Panc1 (cell line): ENCODE measurements at regions not wholly inside any gene's neighbourhood (a gene's known extent, or its start where the extent isn't known, plus 50 kb on each side); places are given as distances from the start of the nearest gene placed in this dataset.

ENCODE experiments used
- ATAC-seq: fragments of 200-7000 bp; cut with Tn5 transposase; 2 replicates; pipeline ENCODE4 v1.9.1; 2020; ENCODE audit warnings: mild to moderate bottlenecking, moderate library complexity
- BruUV-seq: library from RNA; stranded (reverse); fragments of 400-500 nt; replicated peaks from 2 replicates; lab custom pipeline; 2021; lab: Mats Ljungman, UMichigan
- CTCF ChIA-PET: fragments of 300-600 bp; sonication (Branson Sonifier 250); formaldehyde crosslinking; loops from one replicate; lab custom pipeline; 2022; ENCODE audit warnings: antibody characterized with exemption; lab: Charles Lee
- POLR2A ChIA-PET: fragments of 300-600 bp; sonication (Branson Sonifier 250); formaldehyde crosslinking; loops from one replicate; lab custom pipeline; 2022; ENCODE audit warnings: antibody characterized with exemption; lab: Charles Lee
- DNase-seq: peaks from one replicate; pipeline ENCODE4 v3.0.0-alpha.2; 2010; ENCODE audit warnings: low read depth, low spot score
- H3K27ac ChIP-seq: 2 replicates; pipeline ENCODE4 v1.5.1; 2011; ENCODE audit warnings: mild to moderate bottlenecking, low read length, inconsistent platforms
- H3K27me3 ChIP-seq: fragments of 200-500 bp; sonication (Bioruptor generic); 2 replicates; pipeline ENCODE4 v1.6.0; 2014; ENCODE audit warnings: low read length, inconsistent platforms; ENCODE audit not compliant: control insufficient read depth, insufficient read depth
- H3K36me3 ChIP-seq: fragments of 200-500 bp; sonication (Bioruptor generic); 2 replicates; pipeline ENCODE4 v1.5.1; 2014; ENCODE audit warnings: inconsistent platforms, mild to moderate bottlenecking, low read length, moderate library complexity; ENCODE audit not compliant: control insufficient read depth, insufficient read depth
- H3K4me1 ChIP-seq: 2 replicates; pipeline ENCODE4 v1.5.1; 2011; ENCODE audit warnings: inconsistent platforms, mild to moderate bottlenecking, low read length, moderate library complexity; ENCODE audit not compliant: control insufficient read depth, insufficient read depth
- H3K4me3 ChIP-seq, 2 experiments: 2 replicates each; pipeline ENCODE4 v1.5.1; 2011 to 2012; ENCODE audit warnings: low read depth in 2 of 2, low read length in 2 of 2, mild to moderate bottlenecking in 2 of 2, inconsistent platforms in 1 of 2, moderate library complexity in 1 of 2
- H3K9me3 ChIP-seq: fragments of 200-500 bp; sonication (Bioruptor generic); 2 replicates; pipeline ENCODE4 v1.5.1; 2014; ENCODE audit warnings: low read depth, mild to moderate bottlenecking, inconsistent platforms, low read length, moderate library complexity; ENCODE audit not compliant: control insufficient read depth, insufficient read depth
- CTCF ChIP-seq: fragments of 450-650 bp; IDR thresholded peaks from 2 replicates; pipeline ENCODE4 v1.5.1; 2017; ENCODE audit warnings: mild to moderate bottlenecking
- POLR2AphosphoS5 ChIP-seq: IDR thresholded peaks from 2 replicates; pipeline ENCODE4 v1.6.1; 2012; ENCODE audit warnings: mild to moderate bottlenecking, low read depth, low read length, moderate library complexity
- SIN3A ChIP-seq: IDR thresholded peaks from 2 replicates; pipeline ENCODE4 v1.6.1; 2012; ENCODE audit warnings: low read depth, mild to moderate bottlenecking, low read length, moderate library complexity, borderline replicate concordance; ENCODE audit not compliant: insufficient read depth
- TCF7L2 ChIP-seq: IDR thresholded peaks from 2 replicates; pipeline ENCODE4 v1.6.1; 2011; ENCODE audit warnings: mild to moderate bottlenecking, low read depth, low read length, inconsistent platforms
- in situ Hi-C: cut with HindIII; loops from 2 replicates; pipeline ENCODE4 v1.10.0; 2016; ENCODE audit warnings: low sequenced_read_pairs, low pct_unique_long_range_greater_than_20kb
- intact Hi-C: fragments of 100-400 bp; cut with micrococcal nuclease; formaldehyde crosslinking; loops from one replicate; pipeline ENCODE4 v1.10.0; 2022; ENCODE audit not compliant: unreplicated experiment
- TF ChIP-seq, protein P1 (sequence below), 2 experiments: IDR thresholded peaks; 2 replicates each; pipeline ENCODE4 v1.6.1; 2011 to 2012; ENCODE audit warnings: low read depth in 2 of 2, control low read depth in 1 of 2, low read length in 1 of 2, mild to moderate bottlenecking in 1 of 2, moderate library complexity in 1 of 2; ENCODE audit not compliant: insufficient read depth in 1 of 2

DNA sequence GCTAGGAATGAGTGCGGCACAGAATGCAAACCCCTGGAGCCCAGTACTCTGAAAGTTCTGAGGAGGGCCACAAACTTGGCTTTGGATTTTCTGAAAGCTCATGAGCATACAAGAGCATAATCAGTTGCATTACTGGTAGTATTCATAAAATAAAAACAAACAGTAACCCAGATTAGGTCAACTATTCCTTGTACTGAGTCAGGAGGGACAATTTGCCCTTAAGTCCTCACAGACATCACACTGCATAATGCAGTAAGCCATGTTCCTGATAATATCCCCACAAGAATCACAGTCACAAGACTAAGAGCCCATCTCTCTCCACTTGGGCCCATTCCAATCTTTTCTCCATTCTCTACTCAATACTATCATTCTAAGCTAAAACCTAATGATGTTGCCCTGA lies 126.9 kb upstream of the NEIL3 start:
- Histone ChIP-seq H3K27me3 (no peaks in the 10 kb centered on the region), H3K4me3 (no peak overlapping the region), H3K36me3 (no peaks in the 10 kb centered on the region), H3K4me1 (no peaks in the 10 kb centered on the region), H3K27ac (no peak overlapping the region), H3K9me3 (no peaks in the 10 kb centered on the region)
- ChIA-PET POLR2A (no interaction called here), CTCF (no interaction called here)
- intact Hi-C loops (no loop called here), in situ Hi-C loops (no loop called here)
- TF ChIP-seq SIN3A (no peak), TCF7L2 (no peak), POLR2AphosphoS5 (no peak), CTCF (no peak)
- TF ChIP-seq, protein P1, sequence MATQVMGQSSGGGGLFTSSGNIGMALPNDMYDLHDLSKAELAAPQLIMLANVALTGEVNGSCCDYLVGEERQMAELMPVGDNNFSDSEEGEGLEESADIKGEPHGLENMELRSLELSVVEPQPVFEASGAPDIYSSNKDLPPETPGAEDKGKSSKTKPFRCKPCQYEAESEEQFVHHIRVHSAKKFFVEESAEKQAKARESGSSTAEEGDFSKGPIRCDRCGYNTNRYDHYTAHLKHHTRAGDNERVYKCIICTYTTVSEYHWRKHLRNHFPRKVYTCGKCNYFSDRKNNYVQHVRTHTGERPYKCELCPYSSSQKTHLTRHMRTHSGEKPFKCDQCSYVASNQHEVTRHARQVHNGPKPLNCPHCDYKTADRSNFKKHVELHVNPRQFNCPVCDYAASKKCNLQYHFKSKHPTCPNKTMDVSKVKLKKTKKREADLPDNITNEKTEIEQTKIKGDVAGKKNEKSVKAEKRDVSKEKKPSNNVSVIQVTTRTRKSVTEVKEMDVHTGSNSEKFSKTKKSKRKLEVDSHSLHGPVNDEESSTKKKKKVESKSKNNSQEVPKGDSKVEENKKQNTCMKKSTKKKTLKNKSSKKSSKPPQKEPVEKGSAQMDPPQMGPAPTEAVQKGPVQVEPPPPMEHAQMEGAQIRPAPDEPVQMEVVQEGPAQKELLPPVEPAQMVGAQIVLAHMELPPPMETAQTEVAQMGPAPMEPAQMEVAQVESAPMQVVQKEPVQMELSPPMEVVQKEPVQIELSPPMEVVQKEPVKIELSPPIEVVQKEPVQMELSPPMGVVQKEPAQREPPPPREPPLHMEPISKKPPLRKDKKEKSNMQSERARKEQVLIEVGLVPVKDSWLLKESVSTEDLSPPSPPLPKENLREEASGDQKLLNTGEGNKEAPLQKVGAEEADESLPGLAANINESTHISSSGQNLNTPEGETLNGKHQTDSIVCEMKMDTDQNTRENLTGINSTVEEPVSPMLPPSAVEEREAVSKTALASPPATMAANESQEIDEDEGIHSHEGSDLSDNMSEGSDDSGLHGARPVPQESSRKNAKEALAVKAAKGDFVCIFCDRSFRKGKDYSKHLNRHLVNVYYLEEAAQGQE (IDR thresholded peaks at IDR 0.05; ENCODE audit: insufficient read depth in 1 of 2, low read depth in 2 of 2, low read length in 1 of 2) = no peak
- ATAC-seq (no peak), DNase-seq (no peak)
- BruUV-seq = no TSS peak

- Histone ChIP-seq H3K36me3 (no peaks in the 10 kb centered on the region), H3K4me1 (no peaks in the 10 kb centered on the region), H3K9me3 (no peaks in the 10 kb centered on the region), H3K4me3 (no peak overlapping the region), H3K27me3 (no peaks in the 10 kb centered on the region), H3K27ac (no peak overlapping the region)
- ATAC-seq (no peak), DNase-seq (no peak)
- in situ Hi-C loops (no loop called here), intact Hi-C loops (no loop called here)
- TF ChIP-seq SIN3A (no peak), CTCF (no peak), TCF7L2 (no peak), POLR2AphosphoS5 (no peak)
- TF ChIP-seq, protein P1 (IDR thresholded peaks at IDR 0.05; ENCODE audit: insufficient read depth in 1 of 2, low read depth in 2 of 2, low read length in 1 of 2) = no peak
- BruUV-seq = no TSS peak
- CTCF ChIA-PET = no interaction called here
- POLR2A ChIA-PET = no interaction called here
These were observed 124.5 kb upstream of the NEIL3 start for GRCh38 chr4:177185151-177185550.
